ENCODE measurements at regions not wholly inside any gene's neighbourhood (a gene's known extent, or its start where the extent isn't known, plus 50 kb on each side); places are given as distances from the start of the nearest gene placed in this dataset.

- Histone ChIP-seq H3K27me3 (no peaks in the 10 kb centered on the region), H3K9me3 (no peaks in the 10 kb centered on the region), H3K27ac (no peak overlapping the region), H3K4me3 (no peak overlapping the region), H3K4me1 (no peaks in the 10 kb centered on the region), H3K36me3 (no peaks in the 10 kb centered on the region)
- TF ChIP-seq CTCF (IDR thresholded peaks at IDR 0.05): no peak
- ATAC-seq (no peak), DNase-seq (no peak)
- intact Hi-C loops (cut with DNase I): no loop called here
- WGBS, 2 donors: 82 to 84% methylated on average over 5 of the region's 5 CpGs
These were observed 50.5 kb upstream of the GCM1 start for GRCh38 chr6:53199156-53199555.
